Fibroblast of skin of scalp (primary cell): ENCODE measurements at regions not wholly inside any gene's neighbourhood (a gene's known extent, or its start where the extent isn't known, plus 50 kb on each side); places are given as distances from the start of the nearest gene placed in this dataset.
"Not testable (repeated sequence)": the region's sequence is repeated elsewhere in the genome, so short reads cannot be mapped to it uniquely, and the experiment has no call there.

Source experiments
- DNase-seq: peaks from one replicate; pipeline ENCODE4 v3.0.0-alpha.2; 2013

- DNase-seq: not testable (repeated sequence)
Observed at GRCh38 chr11:86166287-86166686, 78.3 kb upstream of the EED start.

- no peak for DNase-seq
Observed at GRCh38 chr11:86164106-86164505, 80.4 kb upstream of the EED start.

- peak; percentile 55 for DNase-seq
Observed at GRCh38 chr11:86163221-86163876, 81.2 kb upstream of the EED start.

GRCh38 chr11:86162239-86162638 lies 82.3 kb upstream of the EED start:
- DNase-seq: peak; percentile 83

GRCh38 chr11:86161837-86162236 lies 82.7 kb upstream of the EED start:
- DNase-seq: no peak

GRCh38 chr11:86161336-86161735 lies 83.2 kb upstream of the EED start:
- DNase-seq: no peak

- no peak for DNase-seq
Observed at GRCh38 chr11:86160541-86161149, 83.9 kb upstream of the EED start.

GRCh38 chr11:86159581-86159891 lies 85.0 kb upstream of the EED start:
- no peak for DNase-seq

GRCh38 chr11:86158704-86159580 lies 85.6 kb upstream of the EED start:
- DNase-seq: no peak

GRCh38 chr11:86157797-86158378 lies 86.7 kb upstream of the EED start:
- no peak for DNase-seq

- no peak for DNase-seq
Observed at GRCh38 chr11:86156397-86156955, 87.6 kb upstream of the PICALM start.

GRCh38 chr11:86155200-86155844 lies 86.4 kb upstream of the PICALM start:
- DNase-seq: no peak

- DNase-seq: no peak
Observed at GRCh38 chr11:86153439-86153838, 84.6 kb upstream of the PICALM start.

- no peak for DNase-seq
Observed at GRCh38 chr11:86152901-86153300, 84.0 kb upstream of the PICALM start.

- peak; percentile 76 for DNase-seq
Observed at GRCh38 chr11:86152006-86152862, 83.3 kb upstream of the PICALM start.

GRCh38 chr11:86151174-86152005 lies 82.5 kb upstream of the PICALM start:
- peak; percentile 52 for DNase-seq

GRCh38 chr11:86150847-86151173 lies 81.9 kb upstream of the PICALM start:
- DNase-seq: peak; percentile 45

GRCh38 chr11:86149792-86150191 lies 80.9 kb upstream of the PICALM start:
- DNase-seq: peak; percentile 13

GRCh38 chr11:86148345-86148747 lies 79.5 kb upstream of the PICALM start:
- DNase-seq: no peak

- no peak for DNase-seq
Observed at GRCh38 chr11:86147004-86147403, 78.1 kb upstream of the PICALM start.
